ENCODE measurements at regions not wholly inside any gene's neighbourhood (a gene's known extent, or its start where the extent isn't known, plus 50 kb on each side); places are given as distances from the start of the nearest gene placed in this dataset.

DNA sequence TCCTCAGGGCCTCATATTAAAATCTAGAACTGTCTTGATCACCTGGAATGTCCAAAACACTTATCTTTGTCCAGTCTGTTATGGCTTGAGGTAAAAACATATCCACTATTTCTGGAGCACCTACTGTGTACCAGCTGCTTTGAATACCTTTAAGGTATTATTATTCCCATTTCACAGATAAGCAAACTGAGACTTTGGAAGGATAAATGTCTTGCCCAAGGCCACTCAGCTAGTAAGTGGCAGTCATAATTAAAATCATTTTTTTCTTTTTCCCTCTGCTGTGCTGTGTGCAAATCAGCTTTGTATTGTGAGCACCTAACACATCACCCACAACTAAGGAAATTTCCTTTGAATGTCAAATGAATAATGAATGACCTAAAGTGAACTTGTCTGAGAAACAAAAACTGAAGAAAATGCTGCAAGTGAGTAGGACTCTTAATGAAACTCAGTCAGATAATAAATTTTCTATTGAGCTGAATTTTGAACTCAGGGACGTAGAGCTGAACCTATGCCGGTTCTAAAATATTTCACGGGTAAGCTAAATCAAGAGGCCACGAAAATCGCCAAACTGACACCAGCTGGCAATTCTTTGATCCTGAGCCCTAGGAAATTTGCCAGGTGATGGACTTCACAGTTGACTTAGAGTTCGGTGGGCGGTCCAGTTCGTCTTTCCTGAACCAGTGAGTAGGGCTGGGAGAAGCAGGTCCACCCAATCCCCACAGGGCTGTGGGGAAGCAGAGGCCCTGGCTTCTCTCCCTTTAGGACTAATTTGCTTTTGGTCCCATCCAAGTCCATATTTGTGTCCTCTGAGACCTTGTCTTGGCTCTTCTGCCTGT, 159.7 kb upstream of the PWP1 start:
- CTCF ChIA-PET = no interaction called here
- POLR2A ChIA-PET = no interaction called here

DNA sequence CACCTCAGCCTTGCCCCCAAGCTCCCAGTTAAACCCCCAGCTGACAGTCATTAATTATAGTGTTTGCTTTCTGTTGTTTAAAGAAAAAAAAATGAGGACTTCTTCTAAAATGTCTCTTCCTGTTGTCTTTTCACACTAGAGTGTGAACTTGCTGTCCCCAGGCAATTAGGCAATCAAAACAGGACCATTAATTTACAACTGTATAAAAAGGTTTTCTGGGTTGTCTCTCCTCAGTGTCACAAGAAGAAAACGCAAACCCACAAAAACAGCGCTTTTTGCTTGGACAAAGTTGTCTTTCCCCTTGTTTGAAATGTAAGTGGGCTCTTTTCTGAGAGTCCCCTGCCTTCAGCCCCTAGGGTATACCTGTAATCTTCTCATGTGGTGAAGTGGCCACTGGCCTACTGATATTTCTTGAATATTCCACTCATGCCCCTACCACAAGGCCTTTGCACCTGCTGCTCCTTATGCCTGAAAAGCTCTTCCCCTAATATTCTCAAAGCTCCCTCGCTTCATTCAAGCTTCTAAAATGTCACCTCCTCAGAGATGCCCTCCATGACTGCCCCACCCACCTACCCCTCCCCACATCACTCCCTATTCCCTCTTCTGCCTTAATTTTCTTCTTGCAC, 158.9 kb upstream of the PWP1 start:
- POLR2A ChIA-PET = no interaction called here

GRCh38 chr12:107528731-107529365, 156.8 kb upstream of the PWP1 start:
- CTCF ChIA-PET = no interaction called here

More for the DNA sequence above, 158.9 kb upstream of the PWP1 start:
- CTCF ChIA-PET = no interaction called here

DNA sequence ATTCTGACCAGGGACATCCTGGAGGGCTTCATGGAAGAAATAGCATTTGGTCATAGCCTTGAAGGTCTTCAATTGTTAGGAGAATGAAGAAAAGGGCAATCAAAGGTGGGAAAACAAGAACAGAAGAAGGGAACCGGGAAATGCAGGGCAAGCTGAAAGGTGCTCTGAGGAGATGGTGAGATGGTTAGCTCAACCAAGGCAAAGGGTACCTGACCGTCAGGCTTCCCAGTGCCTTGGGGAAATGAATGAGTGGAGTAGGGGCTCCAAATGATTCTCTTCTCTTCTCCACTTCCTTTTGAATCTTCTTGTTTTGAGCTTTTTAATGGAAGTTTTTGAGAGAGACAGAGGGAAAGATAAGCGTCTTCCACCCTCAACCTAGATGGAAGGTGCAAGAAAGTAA, 155.6 kb upstream of the PWP1 start:
- ChIA-PET CTCF (no interaction called here), POLR2A (no interaction called here)

More at GRCh38 chr12:107528731-107529365, 156.8 kb upstream of the PWP1 start:
- POLR2A ChIA-PET = no interaction called here

DNA sequence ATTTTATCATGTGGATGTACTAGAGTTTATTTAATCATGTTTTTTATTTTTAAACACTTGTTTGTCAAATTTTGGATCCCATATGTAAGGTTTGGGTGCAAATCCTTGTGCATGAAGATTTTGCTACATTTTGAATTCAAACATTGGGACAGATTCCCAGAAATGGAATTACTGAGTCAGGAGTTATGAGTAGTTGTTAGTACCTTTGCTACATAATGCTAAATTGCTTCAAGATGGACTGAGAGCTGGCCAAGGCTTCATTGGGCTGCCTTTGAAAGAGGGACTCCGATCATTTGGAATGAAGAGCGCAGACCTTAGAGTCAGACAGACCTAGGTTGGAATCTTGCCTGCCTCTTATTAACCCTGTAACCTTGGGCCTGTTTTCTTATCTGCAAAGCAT, 154.9 kb upstream of the PWP1 start:
- POLR2A ChIA-PET = no interaction called here
- CTCF ChIA-PET = interaction anchor here (0.6 kb wide), 1 partner anchor 50 kb away, joined by 3 read pairs; no protein-coding TSS in a partner anchor

DNA sequence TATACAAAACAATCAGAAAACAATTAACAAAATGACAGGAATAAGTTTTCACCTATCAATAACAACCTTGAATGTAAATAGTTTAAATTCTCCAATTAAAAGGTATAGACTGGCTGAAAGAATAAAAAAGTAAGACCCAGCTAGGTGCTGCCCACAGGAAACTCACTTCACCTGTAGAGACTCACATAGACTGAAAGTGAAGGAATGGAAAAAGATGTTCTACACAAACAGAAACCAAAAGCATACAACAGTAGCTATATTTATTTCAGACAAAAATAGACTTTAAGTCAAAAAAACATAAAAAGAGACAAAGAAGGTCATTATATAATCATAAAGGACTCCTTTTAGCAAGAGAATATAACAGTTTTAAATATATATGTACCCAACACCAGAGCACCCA, 152.4 kb upstream of the PWP1 start:
- CTCF ChIA-PET = no interaction called here
- POLR2A ChIA-PET = no interaction called here

DNA sequence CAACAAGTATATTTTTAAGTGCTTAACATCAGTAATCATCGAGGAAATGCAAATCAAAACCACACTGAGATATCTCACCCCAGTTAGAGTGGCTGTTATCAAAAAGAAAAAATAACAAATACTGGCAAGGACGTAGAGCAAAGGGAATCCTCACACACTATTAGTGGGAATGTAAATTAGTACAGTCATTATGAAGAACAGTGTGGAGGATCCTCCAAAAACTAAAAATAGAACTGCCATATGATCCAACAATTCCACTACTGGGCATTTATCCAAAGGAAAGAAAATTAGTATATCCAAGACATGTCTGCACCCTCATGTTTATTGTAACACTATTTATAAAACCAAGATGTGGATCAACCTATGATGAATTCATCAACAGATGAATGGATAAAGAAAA, 149.0 kb upstream of the PWP1 start:
- ChIA-PET CTCF (no interaction called here), POLR2A (no interaction called here)

DNA sequence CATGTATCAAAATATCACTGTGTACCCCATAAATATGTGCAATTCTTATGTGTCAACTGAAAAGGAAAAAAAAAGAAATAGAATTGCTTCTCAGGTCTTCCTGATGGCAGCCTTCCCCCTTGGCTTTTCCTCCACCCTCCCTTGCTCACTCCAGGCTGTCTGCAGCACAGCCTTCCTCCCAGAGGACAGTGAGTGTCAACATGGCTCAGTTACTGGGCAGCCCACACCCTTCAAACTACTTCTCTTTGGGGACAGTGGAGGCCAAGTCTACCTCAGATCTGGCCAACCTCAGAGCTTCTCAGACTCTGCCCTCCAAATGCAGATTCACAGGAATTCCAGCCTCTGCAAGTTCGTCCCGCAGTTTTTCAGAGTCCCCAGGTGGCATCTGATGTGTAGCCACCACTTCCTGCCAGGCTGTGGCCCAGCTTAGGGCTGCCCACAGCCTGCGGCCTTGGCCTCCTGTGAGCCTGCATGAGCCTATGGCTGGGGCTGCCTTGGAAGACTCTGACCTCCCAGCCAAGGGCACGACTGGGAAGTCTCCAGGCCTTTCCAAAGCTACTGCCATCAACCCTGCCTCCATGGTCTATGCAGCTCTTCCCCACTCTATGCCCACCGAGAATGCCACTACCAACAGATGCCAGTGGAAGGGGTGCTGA, 148.0 kb upstream of the PWP1 start:
- ChIA-PET CTCF (no interaction called here), POLR2A (no interaction called here)

GRCh38 chr12:107539196-107539939, 146.2 kb upstream of the PWP1 start:
- CTCF ChIA-PET = no interaction called here
- POLR2A ChIA-PET = no interaction called here

GRCh38 chr12:107541001-107541705, 144.4 kb upstream of the PWP1 start:
- POLR2A ChIA-PET = no interaction called here
- CTCF ChIA-PET = no interaction called here

- ChIA-PET POLR2A (no interaction called here), CTCF (no interaction called here)
These were observed 142.2 kb upstream of the PWP1 start for GRCh38 chr12:107543416-107543815.

DNA sequence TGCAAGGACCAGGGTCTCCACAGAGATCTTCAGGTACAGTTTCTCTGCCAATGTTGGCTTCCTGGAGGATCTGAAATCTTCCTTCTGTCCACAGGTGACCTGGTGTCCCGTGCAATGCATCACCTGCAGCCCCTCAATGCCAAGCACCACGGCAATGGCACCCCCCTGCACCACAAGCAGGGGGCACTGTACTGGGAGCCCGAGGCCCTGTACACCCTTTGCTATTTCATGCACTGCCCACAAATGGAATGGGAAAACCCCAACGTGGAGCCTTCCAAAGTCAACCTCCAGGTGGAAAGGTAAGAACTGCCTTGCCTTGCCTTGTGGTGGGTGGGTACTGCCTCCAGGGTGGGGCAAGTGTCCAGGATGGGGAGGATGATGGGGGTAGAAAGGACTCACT, 141.8 kb upstream of the PWP1 start:
- CTCF ChIA-PET = no interaction called here
- POLR2A ChIA-PET = no interaction called here

- POLR2A ChIA-PET = no interaction called here
- CTCF ChIA-PET = no interaction called here
These were observed 140.7 kb upstream of the PWP1 start for GRCh38 chr12:107544937-107545336.

DNA sequence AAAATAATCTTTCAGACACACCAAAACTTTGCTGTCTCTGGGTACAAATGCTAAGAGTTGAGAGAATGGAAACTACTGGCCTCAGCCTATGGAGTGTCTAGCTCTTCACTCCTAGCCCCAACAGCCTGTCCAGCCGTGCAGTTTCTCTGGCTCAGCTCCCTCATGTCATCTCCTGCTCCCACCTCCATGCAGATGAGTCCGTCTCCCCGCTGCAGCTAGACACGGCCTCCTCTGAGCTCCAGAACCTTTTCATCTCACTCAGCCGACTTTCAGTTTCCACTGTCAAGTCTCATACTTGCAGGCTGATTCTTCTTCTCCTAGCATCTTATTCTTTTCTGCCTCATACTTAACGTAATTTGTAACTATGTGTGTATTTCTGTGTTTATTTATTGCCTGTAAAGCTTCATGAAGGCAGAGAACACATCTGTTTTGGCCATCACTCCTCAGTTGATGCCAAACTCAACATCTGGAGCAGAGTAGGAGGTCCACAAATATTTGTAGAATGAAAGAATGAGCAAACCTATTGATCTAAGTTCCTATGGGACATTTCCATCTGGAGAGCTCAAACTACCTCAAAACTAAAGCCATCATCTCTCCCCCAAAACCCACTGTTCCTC, 139.8 kb upstream of the PWP1 start:
- ChIA-PET POLR2A (no interaction called here), CTCF (interaction anchor here (1.2 kb wide), 1 partner anchor 10 kb away, joined by 3 read pairs; no protein-coding TSS in a partner anchor)

- POLR2A ChIA-PET = no interaction called here
- CTCF ChIA-PET = no interaction called here
These were observed 138.2 kb upstream of the PWP1 start for GRCh38 chr12:107547389-107547788.

DNA sequence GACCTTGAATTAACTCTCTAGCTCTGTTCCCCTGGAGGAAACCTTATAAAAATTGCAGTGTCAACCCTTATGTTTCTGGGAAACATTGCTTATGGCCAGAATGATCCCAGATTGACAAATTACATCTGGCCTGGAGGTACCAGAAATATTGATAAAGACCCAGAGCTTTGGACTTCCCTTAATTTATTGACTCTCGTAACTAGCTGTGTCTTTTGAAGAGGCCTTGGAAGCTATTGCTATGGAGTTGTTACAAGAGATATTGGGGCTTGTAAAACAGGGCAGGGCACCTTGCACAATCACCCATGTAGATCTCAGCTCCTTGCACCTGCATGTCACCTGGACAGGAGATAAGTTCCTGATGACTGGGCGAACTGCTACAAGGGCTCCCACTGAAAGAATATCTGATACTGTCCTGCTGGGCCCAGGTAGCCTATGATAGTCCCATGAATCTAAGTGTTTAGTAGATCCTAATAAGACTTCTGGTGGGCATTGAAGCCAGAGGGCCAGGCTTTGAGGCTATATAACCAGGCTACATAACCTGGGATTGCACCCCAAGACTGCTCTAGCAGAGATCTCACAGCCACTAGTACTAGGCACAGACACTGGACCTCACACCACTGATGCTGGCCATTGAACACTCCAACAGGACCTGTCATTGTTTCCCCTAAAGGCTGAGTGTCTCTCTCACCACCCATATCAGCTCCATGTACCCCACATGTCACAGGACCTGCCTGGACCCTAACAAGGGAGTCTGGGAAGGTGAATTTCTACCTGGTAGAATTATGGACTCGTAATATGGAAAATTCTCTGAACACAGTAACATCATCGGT, 135.7 kb upstream of the PWP1 start:
- POLR2A ChIA-PET = no interaction called here

DNA sequence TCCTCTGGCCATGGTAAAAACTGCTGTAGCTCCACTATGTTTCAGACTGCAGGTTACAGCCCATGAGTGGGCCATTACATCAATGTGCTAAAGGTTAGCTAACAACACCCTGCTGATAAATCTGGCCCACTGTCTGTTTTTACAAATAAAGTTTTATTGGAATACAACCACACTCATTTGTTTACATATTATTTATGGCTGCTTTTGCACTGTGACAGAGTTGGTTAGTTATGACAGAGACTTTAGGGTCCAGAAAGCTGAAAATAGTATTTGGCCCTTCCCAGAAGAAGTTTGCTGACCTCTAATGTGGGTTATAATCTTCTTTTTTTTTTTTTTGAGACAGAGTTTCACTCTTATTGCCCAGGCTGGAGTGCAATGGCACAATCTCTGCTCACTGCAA, 134.2 kb upstream of the PWP1 start:
- POLR2A ChIA-PET = no interaction called here

More for the DNA sequence above, 135.7 kb upstream of the PWP1 start:
- CTCF ChIA-PET = interaction anchor here (1.8 kb wide), 1 partner anchor 145 kb away, joined by 3 read pairs; no protein-coding TSS in a partner anchor

GRCh38 chr12:107552263-107552662, 133.3 kb upstream of the PWP1 start:
- ChIA-PET CTCF (no interaction called here), POLR2A (no interaction called here)

More for the DNA sequence above, 134.2 kb upstream of the PWP1 start:
- CTCF ChIA-PET = no interaction called here
